Suprapubic skin (tissue), 3 donors: ENCODE measurements at regions not wholly inside any gene's neighbourhood (a gene's known extent, or its start where the extent isn't known, plus 50 kb on each side); places are given as distances from the start of the nearest gene placed in this dataset.

Experiments
- CTCF ChIP-seq, 2 donors: fragments of 200-600 bp in 1 of 2; fragments of 450-650 bp in 1 of 2; sonication (generic) in 1 of 2; IDR thresholded peaks; one replicate each; pipeline ENCODE4 v1.5.1; 2016 to 2019; ENCODE audit warnings: antibody characterized with exemption in 2 of 2, mild to moderate bottlenecking in 1 of 2, moderate library complexity in 1 of 2
- POLR2AphosphoS5 ChIP-seq, 3 donors: sonication (generic); formaldehyde crosslinking; IDR thresholded peaks; one replicate each; pipeline ENCODE4 v1.6.1; 2017; ENCODE audit warnings: antibody characterized with exemption in 3 of 3

- TF ChIP-seq CTCF (IDR thresholded peaks at IDR 0.05) (no peak), POLR2AphosphoS5 (IDR thresholded peaks at IDR 0.05) (no peak)
These were observed 1351.7 kb upstream of the TMEM132C start for GRCh38 chr12:126915309-126915708.
